Peyer's patch (tissue), 4 donors: ENCODE measurements at regions not wholly inside any gene's neighbourhood (a gene's known extent, or its start where the extent isn't known, plus 50 kb on each side); places are given as distances from the start of the nearest gene placed in this dataset.
"Not testable (repeated sequence)": the region's sequence is repeated elsewhere in the genome, so short reads cannot be mapped to it uniquely, and the experiment has no call there.

Experiments used
- POLR2A ChIP-seq, 2 donors: fragments of 450-650 bp; IDR thresholded peaks; one replicate each; pipeline ENCODE4 v1.5.1; 2017; ENCODE audit warnings: antibody characterized with exemption in 2 of 2, mild to moderate bottlenecking in 2 of 2, moderate library complexity in 2 of 2
- TF ChIP-seq, protein P1 (sequence below), 6 experiments: fragments of 450-650 bp in 4 of 6; fragments of 200-600 bp in 2 of 6; sonication (generic) in 1 of 6; IDR thresholded peaks; one replicate each; pipeline ENCODE4 v1.5.1; 2017 to 2019; ENCODE audit warnings: antibody characterized with exemption in 6 of 6, mild to moderate bottlenecking in 3 of 6, moderate library complexity in 1 of 6

DNA sequence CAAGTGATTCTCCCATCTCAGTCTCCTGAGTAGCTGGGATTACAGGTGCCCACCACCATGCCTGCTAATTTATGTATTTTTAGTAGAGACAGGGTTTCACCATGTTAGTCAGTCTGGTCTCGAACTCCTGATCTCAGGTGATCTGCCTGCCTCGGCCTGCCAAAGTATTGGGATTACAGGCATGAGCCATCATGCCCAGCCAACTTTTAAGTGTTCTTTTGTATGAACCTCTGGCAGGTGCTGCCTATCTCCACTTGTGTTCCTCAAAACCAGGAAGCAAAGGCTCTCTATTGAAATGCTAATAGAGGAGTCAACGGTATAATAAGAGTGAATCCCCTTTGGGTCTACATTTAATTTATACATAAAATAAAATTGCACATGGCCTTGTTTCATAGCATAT is 1212.0 kb downstream of the VRK1 start:
- TF ChIP-seq, protein P1, sequence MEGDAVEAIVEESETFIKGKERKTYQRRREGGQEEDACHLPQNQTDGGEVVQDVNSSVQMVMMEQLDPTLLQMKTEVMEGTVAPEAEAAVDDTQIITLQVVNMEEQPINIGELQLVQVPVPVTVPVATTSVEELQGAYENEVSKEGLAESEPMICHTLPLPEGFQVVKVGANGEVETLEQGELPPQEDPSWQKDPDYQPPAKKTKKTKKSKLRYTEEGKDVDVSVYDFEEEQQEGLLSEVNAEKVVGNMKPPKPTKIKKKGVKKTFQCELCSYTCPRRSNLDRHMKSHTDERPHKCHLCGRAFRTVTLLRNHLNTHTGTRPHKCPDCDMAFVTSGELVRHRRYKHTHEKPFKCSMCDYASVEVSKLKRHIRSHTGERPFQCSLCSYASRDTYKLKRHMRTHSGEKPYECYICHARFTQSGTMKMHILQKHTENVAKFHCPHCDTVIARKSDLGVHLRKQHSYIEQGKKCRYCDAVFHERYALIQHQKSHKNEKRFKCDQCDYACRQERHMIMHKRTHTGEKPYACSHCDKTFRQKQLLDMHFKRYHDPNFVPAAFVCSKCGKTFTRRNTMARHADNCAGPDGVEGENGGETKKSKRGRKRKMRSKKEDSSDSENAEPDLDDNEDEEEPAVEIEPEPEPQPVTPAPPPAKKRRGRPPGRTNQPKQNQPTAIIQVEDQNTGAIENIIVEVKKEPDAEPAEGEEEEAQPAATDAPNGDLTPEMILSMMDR (IDR thresholded peaks at IDR 0.05), result not testable (repeated sequence)
- not testable (repeated sequence) for TF ChIP-seq POLR2A (IDR thresholded peaks at IDR 0.05)
